Erythroblast (primary cell): ENCODE measurements at regions not wholly inside any gene's neighbourhood (a gene's known extent, or its start where the extent isn't known, plus 50 kb on each side); places are given as distances from the start of the nearest gene placed in this dataset.

Experiments used
- GATA1 ChIP-seq: IDR thresholded peaks from 2 replicates; pipeline ENCODE4 v1.6.1; 2011; ENCODE audit warnings: low read depth, mild to moderate bottlenecking, control low read depth, low read length, moderate library complexity
- POLR2A ChIP-seq: IDR thresholded peaks from 2 replicates; pipeline ENCODE4 v1.6.1; 2011; ENCODE audit warnings: mild to moderate bottlenecking, low read length

DNA sequence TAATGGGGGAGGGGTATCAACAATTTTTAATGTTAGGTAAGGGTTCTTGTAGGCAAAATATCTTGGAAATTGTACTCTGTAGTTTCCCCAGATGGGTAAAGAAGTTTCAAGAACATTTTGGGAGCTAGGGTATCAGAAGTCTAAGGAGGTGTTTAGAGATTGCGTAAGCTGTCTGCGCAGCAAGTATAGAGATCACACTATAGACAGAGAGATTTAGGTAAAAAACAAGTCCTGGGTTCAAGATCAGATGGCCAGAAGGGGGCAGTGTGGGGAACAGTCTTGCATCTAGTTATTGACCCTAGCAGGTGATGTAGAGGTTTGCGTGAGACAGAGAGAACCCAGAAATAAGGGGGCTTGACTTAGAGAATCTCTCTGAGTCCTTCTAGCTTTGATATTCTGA, 80.8 kb downstream of the S1PR1 start:
- TF ChIP-seq POLR2A (no peak), GATA1 (no peak)
